T47D (cell line): ENCODE measurements at regions not wholly inside any gene's neighbourhood (a gene's known extent, or its start where the extent isn't known, plus 50 kb on each side); places are given as distances from the start of the nearest gene placed in this dataset.
A peak's percentile ranks its signal among the peaks of the same experiment; 100 is the strongest.

ENCODE experiments used
- DNase-seq, 2 experiments: peaks; one replicate each; pipeline versions ENCODE4 v3.0.0 to v3.0.0-alpha.2; 2011 to 2012; ENCODE audit warnings: low read depth in 1 of 2, low spot score in 1 of 2
- JUND ChIP-seq: IDR thresholded peaks from 2 replicates; pipeline ENCODE4 v1.6.1; 2012; ENCODE audit warnings: low read depth
- in situ Hi-C: cut with HindIII; loops from 2 replicates; pipeline ENCODE4 v1.10.0; 2016; ENCODE audit warnings: low sequenced_read_pairs, low pct_unique_long_range_greater_than_20kb

DNA sequence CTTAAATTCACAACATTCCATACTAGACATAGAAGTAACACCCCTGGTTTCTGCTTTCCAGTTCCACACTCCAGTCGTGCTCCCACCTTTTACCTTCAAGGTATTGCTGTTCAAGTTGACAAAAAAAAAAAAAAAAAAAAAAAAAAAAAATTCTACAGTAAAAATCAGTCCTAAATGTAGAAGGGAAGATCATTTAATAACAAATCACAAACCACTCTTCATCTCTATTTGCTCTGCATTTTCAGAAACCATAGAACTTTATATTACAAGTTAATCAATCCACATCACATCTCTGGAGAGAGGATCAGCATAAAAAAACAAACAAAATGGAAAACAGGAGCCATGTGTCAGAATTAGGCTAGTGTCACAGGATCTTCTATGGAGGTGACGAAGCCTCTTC, 206.3 kb upstream of the KLF14 start:
- in situ Hi-C loops: no loop called here
- DNase-seq: no peak
- no peak for TF ChIP-seq JUND

DNA sequence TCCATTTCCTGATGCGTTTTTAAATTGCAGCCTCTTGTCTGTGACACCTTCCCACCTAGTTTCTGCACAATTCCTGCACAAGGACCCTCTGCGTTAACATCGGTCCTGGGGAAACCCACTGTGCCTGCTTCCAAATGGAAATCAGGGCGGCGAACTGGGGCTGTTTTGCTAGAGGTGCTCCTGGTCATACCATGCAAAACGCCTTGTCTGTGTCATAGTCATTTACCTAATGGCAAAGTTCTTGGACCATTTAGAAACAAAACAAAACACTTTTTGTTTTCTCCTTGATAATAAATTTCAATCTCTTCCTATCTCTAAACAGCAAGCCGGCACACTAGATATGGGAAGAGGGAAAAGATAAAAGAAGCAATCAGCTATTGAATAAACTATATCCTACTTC, 206.9 kb upstream of the KLF14 start:
- no peak for DNase-seq
- in situ Hi-C loops: no loop called here
- TF ChIP-seq JUND: no peak

- no peak for TF ChIP-seq JUND
- peak; percentile 13 to 66 for DNase-seq
- in situ Hi-C loops: no loop called here
These were observed 207.6 kb upstream of the KLF14 start for GRCh38 chr7:130941322-130942210.

GRCh38 chr7:130942211-130942964, 208.4 kb upstream of the KLF14 start:
- in situ Hi-C loops: no loop called here
- no peak for TF ChIP-seq JUND
- peak in 1 of 2 experiments; percentile 45 for DNase-seq

DNA sequence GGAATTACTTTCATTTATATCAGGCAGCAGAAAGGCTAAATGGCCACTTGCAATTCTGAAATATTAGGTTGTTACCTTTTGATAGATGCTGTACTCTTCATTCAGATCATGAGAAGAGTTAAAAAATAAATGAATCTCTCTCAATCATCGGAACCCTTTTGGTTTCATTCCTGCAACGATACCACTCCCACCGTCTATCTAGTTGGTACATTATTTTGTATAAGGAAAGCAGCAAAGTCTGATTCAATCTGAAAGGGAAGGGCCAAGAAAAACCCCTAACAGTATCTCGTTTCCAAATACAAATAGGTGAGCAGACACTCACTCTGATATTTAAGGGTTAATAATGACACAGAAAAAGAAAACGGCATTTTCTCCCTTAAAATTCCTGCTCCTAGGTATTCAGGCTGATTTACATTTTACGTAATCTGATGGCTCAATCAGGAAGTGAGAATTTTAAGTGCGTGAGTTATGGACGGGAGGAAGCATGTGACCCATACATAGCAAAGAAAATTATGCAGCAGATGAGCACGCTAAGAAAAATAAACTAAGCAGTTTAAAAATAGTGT, 209.4 kb upstream of the KLF14 start:
- TF ChIP-seq JUND: no peak
- in situ Hi-C loops: no loop called here
- DNase-seq: peak in 1 of 2 experiments; percentile 22

GRCh38 chr7:130943981-130944380, 210.0 kb upstream of the KLF14 start:
- in situ Hi-C loops: no loop called here
- no peak for DNase-seq
- no peak for TF ChIP-seq JUND

DNA sequence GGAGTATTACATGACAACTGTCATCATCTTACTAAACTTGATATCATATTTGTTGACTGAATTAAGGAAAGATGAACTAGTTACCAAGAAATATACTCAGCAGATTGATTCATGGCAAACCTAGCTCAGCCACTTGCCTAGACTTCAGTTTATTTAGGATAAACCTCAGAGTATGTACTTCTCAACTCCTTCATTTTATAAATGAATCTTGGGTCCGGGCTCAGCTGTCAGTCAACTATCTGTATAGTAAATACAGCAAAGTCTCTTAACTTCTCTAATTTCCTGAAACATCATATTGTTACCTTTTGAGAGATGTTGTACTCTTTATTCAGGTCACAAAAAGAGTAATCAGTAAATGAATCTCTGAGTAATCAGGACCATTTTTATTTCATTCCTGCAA, 211.0 kb upstream of the KLF14 start:
- no peak for DNase-seq
- TF ChIP-seq JUND: no peak
- in situ Hi-C loops: no loop called here

DNA sequence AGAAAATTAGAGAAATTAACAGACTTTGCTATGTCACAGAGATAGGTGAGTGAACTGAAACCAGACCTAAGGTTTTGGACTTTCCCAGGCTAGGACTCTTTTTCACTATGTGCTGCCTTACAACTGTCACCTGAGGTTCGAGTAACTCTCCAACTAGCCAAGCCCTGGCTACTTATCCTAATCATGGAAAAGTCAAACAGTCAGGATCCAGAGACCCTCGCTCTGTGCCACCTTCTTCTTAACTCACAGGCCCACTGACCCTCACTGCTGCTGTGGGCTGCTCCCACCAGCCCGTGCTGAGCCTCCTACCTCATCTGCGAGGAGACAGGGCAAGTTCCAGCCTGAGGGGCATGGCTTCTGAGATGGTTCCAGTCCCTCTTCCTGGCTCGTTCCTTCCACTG, 211.4 kb upstream of the KLF14 start:
- no peak for TF ChIP-seq JUND
- in situ Hi-C loops: no loop called here
- no peak for DNase-seq

GRCh38 chr7:130946114-130946513, 212.1 kb upstream of the KLF14 start:
- no peak for DNase-seq
- no peak for TF ChIP-seq JUND
- in situ Hi-C loops: no loop called here

GRCh38 chr7:130947792-130948580, 214.0 kb upstream of the KLF14 start:
- no peak for DNase-seq
- in situ Hi-C loops: no loop called here
- TF ChIP-seq JUND: no peak

GRCh38 chr7:130948822-130949221, 214.8 kb upstream of the KLF14 start:
- in situ Hi-C loops: no loop called here
- no peak for DNase-seq
- no peak for TF ChIP-seq JUND

DNA sequence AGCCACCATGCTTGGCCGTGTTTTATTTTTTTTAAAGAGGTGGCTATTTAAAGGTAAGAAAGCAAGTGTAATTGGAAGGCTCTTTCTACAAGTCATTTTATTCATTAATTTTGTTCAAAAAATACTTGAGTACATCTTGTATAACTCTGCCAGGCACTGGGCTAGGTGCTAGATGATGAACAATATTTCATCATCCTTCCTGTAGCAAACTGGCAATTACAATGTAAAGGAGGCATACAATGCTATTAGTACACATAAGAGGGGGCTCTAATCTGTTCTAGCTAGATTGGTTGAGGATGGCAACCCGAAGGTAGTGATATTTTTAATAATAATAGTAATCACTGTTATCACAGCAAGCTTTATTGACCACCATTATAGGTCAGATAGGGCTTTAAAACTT, 215.5 kb upstream of the KLF14 start:
- no peak for TF ChIP-seq JUND
- no peak for DNase-seq
- in situ Hi-C loops: no loop called here
